PC-9 (cell line): ENCODE measurements at regions not wholly inside any gene's neighbourhood (a gene's known extent, or its start where the extent isn't known, plus 50 kb on each side); places are given as distances from the start of the nearest gene placed in this dataset.

Experiments used
- EZH2 ChIP-seq: fragments of 200-600 bp; sonication (generic); IDR thresholded peaks from 2 replicates; pipeline ENCODE4 v1.8.0; 2017; ENCODE audit warnings: antibody characterized with exemption, low read depth
- TF ChIP-seq, protein P1 (sequence below): fragments of 200-600 bp; sonication (generic); conservative IDR thresholded peaks from 2 replicates; pipeline ENCODE4 v1.6.1; 2017; ENCODE audit warnings: mixed run types, antibody characterized with exemption, mild to moderate bottlenecking, moderate library complexity

DNA sequence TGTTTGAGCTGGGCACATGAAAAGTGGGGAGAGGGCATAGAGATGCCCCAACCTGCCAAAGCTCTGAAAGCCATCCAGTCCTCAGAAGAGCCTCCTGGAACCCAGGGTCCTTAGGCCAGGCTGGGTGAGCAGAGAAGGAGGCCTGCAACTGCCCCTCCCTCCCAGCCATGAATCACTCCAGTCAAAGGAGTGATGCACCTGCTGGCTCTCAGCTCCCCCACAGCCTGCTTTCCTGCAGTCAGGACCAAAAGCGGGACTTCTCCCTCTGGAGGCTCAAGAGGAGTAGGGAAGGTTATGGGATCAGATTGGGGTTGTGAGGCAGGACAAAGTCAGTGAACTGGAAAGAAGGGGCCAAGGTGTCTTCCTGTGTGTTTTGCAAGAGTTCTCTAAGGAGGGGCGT lies 145.6 kb downstream of the TMEM132E start:
- TF ChIP-seq, protein P1, sequence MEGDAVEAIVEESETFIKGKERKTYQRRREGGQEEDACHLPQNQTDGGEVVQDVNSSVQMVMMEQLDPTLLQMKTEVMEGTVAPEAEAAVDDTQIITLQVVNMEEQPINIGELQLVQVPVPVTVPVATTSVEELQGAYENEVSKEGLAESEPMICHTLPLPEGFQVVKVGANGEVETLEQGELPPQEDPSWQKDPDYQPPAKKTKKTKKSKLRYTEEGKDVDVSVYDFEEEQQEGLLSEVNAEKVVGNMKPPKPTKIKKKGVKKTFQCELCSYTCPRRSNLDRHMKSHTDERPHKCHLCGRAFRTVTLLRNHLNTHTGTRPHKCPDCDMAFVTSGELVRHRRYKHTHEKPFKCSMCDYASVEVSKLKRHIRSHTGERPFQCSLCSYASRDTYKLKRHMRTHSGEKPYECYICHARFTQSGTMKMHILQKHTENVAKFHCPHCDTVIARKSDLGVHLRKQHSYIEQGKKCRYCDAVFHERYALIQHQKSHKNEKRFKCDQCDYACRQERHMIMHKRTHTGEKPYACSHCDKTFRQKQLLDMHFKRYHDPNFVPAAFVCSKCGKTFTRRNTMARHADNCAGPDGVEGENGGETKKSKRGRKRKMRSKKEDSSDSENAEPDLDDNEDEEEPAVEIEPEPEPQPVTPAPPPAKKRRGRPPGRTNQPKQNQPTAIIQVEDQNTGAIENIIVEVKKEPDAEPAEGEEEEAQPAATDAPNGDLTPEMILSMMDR = no peak
- TF ChIP-seq EZH2 = no peak
